HG02870 (cell line): ENCODE measurements at regions not wholly inside any gene's neighbourhood (a gene's known extent, or its start where the extent isn't known, plus 50 kb on each side); places are given as distances from the start of the nearest gene placed in this dataset.

Source experiments
- ATAC-seq: cut with Tn5 transposase; IDR thresholded peaks from one replicate; pipeline ENCODE4 v1.9.1; 2021; ENCODE audit warnings: mild to moderate bottlenecking, moderate library complexity; ENCODE audit not compliant: unreplicated experiment

DNA sequence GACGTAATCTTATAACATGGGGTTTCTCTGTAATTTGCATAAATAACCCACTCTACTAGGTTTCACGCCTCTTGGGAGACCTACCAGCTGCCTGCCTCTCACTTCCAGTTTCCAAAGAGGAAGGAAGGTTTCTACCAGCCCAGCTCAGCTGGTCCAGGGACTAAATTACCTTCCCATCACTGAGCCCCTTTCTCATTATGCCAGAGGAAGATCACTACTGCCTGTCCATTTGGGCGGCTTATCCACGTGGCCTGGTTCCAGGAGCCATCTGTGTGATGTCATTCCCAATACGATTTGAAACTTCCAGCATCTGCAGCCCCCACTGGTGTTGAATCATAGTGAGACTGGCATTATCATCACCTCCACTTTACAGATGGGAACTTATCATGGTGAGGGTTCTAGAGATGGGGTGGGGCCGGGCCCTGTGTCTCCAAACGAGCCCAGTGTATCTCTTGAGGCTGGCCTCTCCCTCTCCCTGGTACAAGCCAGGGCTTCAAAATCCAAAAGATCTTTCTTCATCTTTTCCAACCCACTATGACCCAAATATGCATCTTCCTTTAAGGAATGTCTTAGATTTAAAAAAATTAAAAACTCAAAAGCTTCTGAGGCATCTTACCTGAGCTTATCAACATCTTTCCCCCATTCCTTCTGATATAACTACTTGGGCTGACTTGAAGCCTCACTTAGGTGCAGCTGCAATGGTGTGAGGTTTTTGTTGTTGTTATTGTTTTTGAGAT, 140.8 kb downstream of the DDX1 start:
- peak; percentile 96 for ATAC-seq

DNA sequence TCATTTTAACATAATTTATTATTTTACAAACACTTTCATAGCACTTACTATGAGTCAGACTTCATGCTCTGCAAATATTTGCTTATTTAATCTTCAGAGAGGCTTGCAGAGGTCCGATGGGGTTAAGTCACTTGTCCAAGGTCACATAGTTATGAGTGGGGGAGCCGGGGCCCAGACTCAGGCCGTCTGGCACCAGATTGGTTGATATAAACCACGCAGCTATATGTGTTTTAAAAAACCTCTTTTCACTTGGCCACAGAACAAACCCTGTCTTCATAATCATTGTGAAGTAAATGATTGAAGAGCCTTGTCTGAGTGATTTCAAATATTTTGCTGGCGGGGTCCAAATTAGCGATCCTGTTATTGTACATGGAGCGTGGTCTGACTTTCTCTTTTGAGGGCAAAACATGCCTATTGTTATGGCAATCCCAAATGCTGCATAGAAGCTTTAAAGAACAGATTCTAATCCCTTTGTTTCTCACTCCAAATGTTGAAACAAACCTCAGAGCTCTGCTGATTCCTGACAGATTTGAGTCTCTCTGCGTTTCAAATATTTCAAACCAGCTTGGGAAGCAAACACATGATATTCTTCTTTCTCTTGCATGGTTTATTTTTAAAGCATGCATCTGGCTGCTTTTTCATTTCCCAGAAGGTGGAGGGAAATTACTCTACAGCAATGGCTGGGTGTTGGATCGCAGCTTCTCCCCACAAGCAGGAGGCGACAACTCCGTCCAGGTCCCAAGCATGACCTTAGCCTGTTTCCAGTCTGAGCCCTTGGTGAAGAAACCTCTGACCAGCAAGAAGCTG, 142.4 kb downstream of the DDX1 start:
- no peak for ATAC-seq

DNA sequence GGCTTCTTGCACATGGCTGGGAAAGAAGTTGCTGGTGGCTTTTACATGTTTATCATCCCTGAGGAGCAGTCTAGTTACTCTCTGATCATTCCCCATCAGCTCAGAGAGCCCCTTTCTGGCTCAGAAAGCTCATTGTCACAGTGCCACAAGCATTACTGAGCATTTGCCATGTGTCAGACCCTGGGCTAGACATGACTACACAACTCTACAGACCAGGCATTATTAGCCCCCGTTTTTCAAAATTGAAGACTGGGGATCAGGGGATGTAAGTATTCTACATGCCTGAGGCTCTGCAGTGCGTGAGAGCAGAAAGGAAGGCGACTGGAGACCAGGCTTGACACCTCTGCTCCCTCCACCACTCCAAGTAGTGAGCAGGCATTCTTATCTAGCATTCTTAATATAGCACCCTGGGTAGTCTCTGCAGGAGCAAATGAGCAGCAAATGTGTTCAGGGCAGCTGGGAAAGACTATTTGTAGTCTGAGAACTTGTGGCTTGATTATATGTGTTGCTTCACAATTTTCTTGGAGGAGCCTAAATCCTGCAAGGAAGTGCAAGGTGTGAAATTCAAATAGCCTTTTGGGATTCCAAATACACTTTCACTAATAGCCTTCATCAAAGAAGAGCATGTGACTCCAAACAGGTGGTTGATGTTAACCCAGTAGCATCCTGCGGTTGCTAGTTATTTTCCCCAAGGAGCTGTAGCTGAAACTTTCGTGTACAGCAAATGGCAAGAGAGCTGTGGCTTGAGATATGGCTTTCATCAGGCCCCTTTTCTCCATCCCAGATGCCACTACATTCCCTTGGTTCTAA, 143.2 kb downstream of the DDX1 start:
- ATAC-seq: no peak

DNA sequence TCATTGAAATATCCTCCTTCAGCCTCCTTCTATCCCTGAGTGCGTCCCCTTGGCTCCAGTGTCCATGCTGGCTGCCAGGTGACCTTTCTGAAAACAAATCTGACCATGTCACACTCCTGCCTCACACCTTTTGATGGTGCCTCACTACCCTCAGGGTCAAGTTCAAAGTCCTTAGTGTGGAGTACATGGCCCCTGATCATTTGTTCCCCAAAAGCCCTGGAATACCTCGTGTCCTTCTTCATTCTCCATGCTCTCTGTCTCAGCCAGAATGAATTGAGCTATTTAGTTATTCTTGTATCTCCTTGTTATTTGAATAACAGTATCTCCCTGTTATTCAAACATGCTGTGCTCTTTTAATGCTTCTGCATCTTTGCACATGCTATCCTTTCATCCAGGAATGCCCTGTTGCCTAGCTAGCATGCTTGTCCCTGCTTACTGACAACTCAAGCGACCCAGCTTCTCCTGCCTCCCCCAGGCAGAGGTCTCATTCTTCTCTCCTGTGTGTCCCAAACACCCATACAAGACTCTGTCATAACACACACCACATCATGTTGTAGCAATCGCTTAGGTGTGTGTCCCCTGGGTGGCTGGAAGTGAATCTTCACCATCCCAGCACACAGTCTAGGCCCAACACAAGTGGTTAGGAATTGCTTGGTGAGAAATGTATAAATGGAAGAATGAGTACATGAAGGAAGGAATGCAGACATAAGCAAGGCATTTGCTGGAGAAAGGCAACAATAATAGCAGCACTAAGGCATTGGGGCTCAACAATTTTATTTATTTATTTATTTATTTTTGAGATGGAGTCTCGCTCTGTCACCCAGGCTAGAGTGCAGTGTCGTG, 144.0 kb downstream of the DDX1 start:
- no peak for ATAC-seq

DNA sequence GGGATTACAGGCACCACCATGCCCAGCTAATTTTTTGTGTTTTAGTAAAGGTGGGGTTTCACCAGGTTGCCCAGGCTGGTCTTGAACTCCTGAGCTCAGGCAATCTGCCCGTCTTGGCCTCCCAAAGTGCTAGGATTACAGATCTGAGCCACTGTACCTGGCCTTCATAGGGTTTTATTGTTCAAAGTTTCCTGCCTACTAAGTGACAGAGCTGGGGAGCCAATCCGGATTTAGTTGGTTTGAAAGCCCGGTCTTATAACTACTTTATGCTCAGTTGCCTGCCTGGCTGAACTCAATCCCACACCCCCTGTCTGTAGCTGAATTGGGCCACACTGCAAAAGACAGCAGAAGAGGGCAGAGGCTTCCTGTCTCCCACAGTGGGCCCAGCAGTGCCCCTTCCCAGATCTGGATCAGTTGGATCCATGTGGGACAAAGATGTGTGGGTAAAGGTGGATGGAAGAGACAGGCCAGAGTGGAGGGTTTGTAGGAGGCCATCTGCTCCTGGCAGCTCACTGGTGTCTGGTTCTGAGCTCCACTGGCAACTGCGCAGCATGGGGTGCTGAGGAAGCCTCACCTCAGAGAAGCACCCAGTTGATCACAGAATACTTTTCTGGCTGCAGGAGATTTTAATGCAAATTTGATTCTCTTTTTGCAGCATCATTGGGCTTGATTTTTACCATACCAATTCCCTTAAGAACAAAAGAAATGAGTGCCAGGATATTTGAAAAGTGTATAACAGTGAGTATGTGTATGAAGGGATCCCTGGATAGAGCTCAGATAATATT, 144.9 kb downstream of the DDX1 start:
- ATAC-seq: no peak

DNA sequence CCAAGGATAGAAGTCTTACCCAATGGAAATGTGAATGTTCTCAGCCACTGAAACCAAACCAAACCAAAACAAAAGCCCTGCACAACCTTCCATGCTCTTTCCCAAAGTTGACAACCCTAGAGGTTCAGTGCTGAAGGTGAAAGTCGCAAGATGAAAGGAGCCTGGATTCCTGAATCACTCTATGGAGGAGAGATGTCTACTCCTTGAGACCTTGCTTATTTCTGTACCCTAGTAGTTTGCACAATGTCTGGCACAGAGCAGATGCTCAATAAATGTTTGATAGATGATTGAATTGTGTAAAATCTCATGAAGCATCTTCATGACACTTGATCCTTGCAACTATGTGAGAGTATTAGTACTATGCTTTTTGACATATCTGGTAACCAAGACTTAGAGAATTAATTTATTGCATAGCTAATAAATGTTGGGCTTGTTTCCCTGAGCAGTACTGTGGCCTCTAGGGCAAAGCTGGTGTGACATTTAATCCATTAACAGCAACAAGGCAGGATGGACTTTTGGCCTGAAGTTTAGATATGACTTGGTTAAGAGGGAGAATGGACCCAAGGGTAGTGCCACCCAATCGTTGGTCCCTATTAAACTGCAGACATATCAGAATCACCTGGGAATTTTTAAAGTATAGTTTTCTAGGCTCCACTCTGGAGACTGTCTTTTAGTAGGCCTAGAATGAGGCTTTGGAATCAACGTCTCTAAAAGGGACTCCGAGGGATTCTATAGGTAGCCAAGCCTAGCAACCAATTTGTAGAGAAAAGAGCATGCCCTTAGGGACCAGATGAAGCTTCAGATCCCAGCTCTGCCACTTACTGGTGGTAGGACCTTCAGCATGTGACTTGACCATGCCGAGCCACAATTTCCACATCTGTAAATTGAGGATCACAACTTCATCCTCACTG, 145.9 kb downstream of the DDX1 start:
- no peak for ATAC-seq

DNA sequence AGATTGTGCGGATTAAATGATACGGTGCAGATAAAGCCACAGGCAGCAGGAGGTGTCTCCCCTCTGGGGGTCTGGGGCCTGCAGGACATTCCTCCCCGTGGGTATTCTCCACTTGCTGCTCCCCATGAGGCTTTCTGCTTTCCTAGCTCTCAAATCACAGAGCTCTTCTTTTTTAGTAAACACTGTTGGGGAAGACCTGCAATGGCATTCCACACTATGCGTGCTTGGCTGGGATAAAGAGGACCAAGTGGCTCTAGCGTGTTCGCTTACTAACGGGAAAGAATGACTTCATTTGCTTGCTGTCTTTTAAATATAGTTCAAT, 146.5 kb downstream of the DDX1 start:
- ATAC-seq: no peak

DNA sequence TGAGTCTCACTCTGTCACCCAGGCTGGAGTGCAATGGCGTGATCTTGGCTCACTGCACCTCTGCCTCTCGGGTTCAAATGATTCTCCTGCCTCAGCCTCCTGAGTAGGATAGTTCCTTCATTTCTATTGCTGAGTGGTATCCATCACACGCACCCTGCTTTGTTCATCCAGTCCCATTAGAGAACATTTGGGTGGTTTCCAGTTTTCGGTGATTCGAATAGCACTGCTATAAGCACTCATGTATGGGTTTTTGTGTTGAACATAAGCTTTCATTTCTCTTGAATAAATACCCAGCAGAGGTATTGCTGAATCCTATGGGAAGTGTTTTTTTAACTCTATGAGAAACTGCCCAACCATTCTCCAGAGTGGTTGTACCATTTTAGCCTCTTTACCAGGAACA, 147.3 kb downstream of the DDX1 start:
- no peak for ATAC-seq

DNA sequence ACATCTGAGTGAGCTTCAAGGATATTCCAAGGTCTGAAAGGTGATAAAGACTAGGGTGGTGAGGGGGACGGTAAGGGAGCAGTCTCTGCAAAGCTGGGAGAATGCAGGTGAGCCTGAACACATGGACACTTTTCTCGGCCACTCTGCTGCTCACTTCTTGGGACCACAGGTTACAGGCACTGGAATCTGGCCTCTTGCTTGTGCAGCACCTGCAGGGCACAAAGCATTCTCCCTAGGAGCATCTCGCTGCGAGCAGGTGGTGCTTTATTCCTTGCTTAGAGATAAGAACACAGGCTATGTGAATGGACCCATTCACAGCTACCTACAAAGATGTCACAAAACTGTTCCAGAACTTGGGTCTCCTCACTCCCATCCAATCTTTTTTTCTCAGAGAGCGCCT, 153.2 kb downstream of the DDX1 start:
- no peak for ATAC-seq

DNA sequence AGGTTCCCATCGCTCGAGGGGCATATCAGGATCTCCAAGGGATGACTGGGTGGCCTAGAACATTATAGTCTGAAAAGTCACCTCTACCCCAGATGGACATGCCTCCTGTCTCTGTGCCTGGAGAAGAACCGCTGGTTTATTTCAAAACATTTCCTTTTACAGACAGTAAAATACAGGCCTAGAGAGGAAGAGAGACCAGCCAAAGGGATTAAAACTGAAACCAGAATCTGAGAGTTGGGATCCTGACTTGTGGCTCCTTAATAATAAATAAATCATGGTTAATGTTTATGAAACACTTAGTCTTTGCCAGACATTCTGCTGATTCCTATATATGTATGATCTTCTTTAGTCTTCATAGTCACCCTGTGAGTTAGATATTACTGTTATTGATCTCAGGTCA, 153.7 kb downstream of the DDX1 start:
- ATAC-seq: no peak

DNA sequence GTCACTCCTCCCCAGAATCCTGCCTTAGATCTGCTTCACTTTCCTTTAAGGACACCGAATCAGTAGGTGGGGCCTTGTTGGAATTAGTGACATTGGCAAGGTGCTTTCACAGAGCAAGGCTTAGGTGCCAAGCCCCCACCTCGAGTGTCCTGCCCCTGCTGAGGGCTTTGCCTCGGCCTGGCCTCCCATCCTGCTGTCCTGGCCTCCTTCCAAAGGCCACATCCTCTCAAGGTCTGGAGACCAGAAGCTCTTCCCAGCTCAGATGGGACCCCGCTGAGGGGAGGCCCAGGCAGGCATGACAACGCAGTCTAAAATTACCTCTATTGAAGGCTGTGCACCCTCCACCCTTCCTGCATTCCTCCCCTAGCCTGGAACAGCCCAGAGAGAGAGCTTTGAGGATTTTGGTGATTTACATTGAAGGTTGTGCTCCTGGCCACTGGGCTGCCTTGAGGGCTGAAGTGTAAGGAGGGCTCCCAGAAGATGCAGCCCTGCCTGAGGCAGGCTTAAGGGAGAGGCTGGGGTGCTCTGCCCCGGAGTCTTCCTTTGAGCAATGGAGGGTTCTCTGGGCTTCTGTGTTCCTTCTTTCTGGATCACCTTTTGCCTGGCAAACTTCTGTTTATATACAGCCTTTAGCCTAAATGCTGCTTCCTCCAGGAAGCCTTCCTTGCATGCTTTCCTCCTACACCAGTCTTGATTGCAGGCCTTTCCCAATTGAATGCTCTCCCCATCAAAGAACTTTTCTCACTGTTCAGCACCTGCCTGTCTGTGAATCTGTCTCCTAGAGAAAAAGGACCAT, 154.4 kb downstream of the DDX1 start:
- no peak for ATAC-seq

DNA sequence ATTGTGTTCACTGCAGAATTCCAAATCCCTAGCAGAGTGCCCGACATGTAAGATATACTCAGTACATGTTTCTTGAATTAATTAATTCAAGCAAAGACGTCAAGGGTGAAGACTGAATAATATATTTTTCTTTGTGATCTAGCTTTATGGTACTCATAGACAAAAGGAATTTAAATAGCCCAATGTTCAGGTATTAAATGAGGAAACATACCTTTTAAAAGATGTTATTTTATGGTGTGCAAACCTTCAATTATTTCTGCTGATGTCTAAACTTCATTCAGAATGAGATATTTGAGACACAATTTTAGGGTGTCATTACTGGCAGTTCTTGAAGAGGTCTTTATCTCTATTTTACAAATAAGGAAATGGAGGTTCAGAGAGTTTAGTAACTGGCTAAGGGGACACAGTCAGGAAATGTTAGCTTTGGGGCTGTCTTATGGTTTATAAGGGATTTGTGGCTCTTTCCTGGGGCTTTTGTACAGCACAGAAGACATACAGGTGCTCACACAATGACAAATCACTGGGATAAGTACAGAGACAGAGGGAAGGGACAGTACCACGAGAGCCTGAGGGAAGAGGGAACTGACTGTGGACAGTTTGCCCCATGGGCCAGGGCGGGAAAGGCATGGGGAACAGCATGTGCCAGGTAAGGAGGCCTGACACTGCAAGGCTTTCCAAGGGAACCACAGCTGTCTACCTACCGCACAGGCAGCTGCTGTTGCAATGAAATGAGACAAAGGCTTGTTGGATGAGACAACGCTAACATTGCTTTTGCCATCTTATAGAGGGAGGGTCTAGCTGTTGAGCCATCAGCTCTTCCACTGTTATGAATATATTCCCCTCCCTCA, 155.3 kb downstream of the DDX1 start:
- ATAC-seq: no peak

DNA sequence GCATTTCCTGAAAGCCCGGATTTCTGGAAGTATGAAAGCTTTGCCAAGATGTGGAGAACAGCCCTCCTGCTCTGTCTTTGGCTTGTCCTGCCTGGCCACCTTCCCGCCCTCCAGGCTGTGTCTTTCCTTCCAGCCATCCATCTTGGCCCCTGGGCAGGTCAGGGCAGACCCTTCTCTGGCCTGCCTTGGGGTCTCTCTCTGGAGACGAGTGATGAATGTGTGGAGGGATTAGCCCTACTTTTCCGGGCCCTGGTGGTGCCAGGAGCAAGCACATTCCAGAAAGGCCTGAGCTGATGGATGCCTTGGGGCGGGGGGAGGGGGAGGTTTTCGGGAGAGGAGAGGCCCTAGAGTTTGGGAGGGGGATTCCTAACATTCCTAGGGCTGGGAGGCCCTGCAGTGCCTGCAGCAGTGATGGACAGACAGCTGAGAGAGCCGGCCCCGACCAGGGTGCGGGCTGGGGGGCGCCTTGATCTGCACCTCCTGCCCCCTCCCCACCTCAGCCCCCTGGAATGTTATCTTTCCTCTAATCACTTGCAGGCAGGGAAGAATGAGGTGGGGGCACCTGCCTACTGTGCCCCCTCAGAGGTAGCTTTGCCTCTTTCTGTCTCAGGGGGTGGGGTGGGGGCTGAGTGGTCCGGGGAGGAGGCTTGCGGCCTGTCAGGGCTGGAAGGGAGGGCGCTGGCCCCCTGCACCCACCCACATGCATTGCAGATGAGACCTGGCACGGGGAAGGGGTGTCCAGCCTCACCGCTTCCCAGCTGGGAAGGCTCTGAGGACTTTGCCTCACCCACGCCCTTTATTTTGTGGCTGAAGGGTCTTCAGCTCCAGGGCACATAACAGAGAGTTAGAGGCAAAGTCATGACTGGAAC, 156.2 kb downstream of the DDX1 start:
- ATAC-seq: no peak

DNA sequence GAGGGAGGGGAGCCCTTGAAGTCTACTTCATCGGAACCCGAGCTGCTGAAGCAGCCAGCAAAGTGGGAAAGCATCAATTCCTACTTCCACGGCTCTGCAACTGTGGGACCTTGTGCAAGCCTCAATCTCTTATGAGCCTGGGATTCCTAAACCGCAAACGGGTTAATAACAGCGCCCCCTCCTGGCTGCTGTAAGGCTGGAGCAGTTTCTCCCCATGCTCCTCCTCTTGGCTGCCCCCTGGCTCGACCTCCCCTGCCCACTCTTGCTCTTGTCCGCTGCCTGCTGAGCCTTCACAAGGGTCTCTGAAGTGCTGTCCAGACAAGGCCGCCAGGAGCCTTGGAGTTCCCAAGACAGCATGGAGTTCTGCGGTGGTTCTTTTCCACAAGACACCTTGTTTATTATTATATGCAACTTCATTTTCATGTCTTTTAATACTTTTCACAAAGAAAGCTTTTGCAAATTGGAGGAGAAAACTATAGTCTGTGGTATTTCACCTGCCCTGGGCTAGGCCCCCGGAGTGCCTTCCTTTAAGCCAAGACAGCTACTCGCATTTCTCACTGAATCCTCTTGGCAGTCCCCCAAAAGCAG, 157.2 kb downstream of the DDX1 start:
- no peak for ATAC-seq

DNA sequence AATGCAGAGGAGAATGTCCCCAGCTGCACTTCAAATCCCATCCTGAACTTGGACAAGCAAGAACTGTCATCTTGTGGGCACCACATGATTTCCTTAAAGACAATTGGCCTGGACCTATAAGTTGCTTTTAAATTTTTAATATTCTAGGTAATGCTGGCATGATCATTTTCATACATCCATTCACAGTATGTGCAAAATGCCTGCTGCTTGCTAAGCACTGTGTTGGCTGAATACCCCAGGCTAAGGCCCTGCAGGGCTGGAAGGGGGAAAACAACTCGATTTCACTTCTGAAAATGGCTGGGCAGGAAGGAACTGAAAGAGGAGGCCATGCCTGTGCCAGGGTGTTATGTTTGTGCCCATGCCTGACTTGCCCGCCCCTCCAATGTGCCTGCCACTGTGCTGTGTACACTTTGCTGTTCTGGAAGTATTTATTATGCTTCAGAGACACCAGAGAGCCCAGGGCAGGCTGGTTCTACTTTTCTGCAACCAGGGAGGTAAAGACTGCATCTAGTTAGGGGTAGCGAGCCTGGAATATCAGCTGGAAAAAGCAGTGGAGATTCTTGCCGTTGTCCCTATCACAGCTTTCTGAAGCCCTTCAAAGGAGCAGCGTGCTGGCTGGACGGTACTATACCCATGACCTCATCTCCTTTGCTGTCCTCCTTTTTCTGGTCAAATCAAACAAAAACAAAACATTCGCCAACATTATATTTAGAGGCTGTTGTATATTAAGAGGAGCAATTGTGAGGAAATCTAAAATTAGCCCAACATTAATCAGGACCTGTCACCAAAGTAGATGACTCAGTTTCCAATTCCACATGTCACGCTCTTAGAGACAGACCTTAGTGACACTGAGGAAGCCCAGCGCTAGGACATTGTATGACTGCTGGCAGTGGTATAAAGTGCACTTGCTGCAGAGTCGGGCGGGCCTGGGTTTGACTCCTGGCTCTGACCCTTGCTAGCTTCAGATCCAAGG, 158.1 kb downstream of the DDX1 start:
- no peak for ATAC-seq
